ENCODE measurements at regions not wholly inside any gene's neighbourhood (a gene's known extent, or its start where the extent isn't known, plus 50 kb on each side); places are given as distances from the start of the nearest gene placed in this dataset.

DNA sequence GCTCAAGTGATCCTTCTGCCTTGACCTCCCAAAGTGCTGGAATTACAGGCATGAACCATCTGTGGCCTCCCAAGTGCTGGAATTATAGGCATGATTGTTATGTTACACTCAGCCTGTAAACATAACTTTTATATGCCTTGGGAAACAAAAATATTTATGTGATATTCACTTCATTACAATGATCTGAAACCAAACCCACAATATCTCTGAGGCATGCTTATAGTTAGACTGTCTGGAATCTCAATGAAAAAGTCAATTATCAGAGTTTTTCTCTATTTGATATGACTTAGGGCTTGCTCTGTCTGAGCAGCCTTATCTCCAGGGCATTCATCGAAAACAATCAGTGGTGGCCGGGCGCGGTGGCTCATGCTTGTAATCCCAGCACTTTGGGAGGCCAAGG, 195.3 kb upstream of the MYO3A start:
- Mint-ChIP-seq H3K4me1 (no peaks in the 10 kb centered on the region), H3K27ac (no peak overlapping the region), H3K27me3 (peaks cover 13% of the 10 kb centered on the region), H3K9me3 (peaks cover 4% of the 10 kb centered on the region), H3K36me3 (ENCODE audit: low read depth) (no peaks in the 10 kb centered on the region), H3K4me3 (no peak overlapping the region)
- TF ChIP-seq, protein P1, sequence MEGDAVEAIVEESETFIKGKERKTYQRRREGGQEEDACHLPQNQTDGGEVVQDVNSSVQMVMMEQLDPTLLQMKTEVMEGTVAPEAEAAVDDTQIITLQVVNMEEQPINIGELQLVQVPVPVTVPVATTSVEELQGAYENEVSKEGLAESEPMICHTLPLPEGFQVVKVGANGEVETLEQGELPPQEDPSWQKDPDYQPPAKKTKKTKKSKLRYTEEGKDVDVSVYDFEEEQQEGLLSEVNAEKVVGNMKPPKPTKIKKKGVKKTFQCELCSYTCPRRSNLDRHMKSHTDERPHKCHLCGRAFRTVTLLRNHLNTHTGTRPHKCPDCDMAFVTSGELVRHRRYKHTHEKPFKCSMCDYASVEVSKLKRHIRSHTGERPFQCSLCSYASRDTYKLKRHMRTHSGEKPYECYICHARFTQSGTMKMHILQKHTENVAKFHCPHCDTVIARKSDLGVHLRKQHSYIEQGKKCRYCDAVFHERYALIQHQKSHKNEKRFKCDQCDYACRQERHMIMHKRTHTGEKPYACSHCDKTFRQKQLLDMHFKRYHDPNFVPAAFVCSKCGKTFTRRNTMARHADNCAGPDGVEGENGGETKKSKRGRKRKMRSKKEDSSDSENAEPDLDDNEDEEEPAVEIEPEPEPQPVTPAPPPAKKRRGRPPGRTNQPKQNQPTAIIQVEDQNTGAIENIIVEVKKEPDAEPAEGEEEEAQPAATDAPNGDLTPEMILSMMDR (IDR thresholded peaks at IDR 0.05): no peak
- DNase-seq (no peak), ATAC-seq (ENCODE audit: low read depth) (no peak)
- CTCF ChIA-PET: no interaction called here
- intact Hi-C loops (cut with micrococcal nuclease): no loop called here
- POLR2A ChIA-PET: no interaction called here

DNA sequence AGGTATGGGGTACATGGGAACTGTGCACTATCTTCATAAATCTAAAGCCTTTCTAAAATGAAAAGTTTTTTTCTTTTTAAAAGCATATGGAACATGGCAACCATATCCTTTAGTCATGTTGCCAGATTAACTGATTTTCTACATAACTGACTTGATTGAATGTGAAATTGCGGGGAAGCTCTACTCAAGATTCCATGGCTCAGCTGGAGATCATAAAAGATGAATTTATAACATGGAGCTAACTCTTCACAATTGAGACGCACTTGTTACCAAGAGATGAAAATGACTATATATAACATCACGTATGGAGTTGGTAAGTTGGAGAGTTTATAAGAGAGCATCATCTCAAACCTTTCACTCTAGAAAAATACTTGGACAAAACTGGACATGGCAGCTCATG, 190.2 kb upstream of the MYO3A start:
- Mint-ChIP-seq H3K9me3 (no peaks in the 10 kb centered on the region), H3K4me3 (no peak overlapping the region), H3K36me3 (ENCODE audit: low read depth) (no peaks in the 10 kb centered on the region), H3K27ac (no peak overlapping the region), H3K27me3 (peaks cover 4% of the 10 kb centered on the region), H3K4me1 (no peaks in the 10 kb centered on the region)
- ATAC-seq (ENCODE audit: low read depth) (no peak), DNase-seq (no peak)
- intact Hi-C loops (cut with micrococcal nuclease): no loop called here
- TF ChIP-seq, protein P1 (IDR thresholded peaks at IDR 0.05): no peak
- ChIA-PET CTCF (no interaction called here), POLR2A (no interaction called here)

DNA sequence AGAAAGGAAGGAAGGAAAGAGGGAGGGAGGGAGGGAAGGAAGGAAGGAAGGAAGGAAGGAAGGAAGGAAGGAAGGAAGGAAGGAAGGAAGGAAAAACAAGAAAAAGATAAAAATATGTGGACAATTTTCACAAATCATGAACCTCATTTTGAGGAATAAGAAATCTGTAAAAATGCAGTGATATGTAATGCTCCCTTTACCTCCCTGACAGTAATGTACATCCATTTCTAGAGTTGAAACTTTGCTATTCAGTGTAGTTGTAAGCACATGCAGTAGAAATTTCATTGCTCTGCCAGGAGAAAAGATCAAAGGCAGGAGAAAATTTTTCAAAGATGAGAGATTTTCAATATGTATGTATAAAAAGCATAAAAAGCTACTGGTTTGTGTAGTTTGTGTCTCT, 189.5 kb upstream of the MYO3A start:
- no peaks in the 10 kb centered on the region for H3K9me3 Mint-ChIP-seq
- H3K4me3 Mint-ChIP-seq: no peak overlapping the region
- peaks cover 2% of the 10 kb centered on the region for H3K27me3 Mint-ChIP-seq
- no peaks in the 10 kb centered on the region for H3K36me3 Mint-ChIP-seq (ENCODE audit: low read depth)
- H3K4me1 Mint-ChIP-seq: no peaks in the 10 kb centered on the region
- POLR2A ChIA-PET: no interaction called here
- CTCF ChIA-PET: no interaction called here
- DNase-seq (no peak), ATAC-seq (ENCODE audit: low read depth) (no peak)
- no peak overlapping the region for H3K27ac Mint-ChIP-seq
- intact Hi-C loops (cut with micrococcal nuclease): no loop called here
- TF ChIP-seq, protein P1 (IDR thresholded peaks at IDR 0.05): no peak

DNA sequence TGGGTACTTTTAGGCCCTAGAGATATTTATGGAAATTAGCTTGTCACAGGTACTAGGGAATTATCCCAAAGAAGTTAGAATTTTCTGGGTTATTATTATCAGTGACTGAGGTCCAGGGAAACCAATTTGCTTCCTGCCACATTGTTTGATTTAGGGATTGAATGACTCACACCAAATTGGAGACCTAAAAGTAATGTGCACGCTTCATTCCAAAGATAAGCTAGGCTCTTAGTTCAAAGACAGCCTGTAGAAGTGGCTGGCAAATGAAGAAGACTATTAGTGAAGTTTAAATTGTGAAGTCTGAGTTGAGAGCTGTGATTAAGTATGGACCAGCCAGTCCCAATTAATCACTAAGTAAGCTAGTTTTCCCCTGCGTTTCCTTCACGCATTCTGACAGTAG, 188.1 kb upstream of the MYO3A start:
- POLR2A ChIA-PET: no interaction called here
- H3K36me3 Mint-ChIP-seq (ENCODE audit: low read depth): no peaks in the 10 kb centered on the region

DNA sequence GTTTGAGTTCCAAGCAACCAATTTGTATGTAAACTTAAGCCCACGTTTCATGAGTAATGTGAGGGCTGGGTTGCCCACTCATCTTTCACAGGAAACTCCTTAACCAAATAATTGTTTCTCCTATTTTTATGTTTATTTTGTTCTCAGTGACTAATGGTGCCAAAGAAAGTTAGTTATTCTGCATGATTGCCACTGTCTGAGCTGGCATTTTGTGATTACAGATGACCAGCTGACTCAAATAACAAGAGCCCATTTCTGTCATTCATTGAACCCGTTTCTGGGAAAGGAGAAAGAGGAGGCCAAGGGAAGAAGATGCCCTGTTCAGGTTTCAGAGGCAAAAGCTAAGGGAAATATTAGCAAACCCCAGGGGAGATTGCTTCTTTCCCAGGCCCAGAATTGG, 186.9 kb upstream of the MYO3A start:
- no peak overlapping the region for H3K27ac Mint-ChIP-seq
- no peak for ATAC-seq (ENCODE audit: low read depth)
- no peak for DNase-seq
- TF ChIP-seq, protein P1 (IDR thresholded peaks at IDR 0.05): no peak
- no peak overlapping the region for H3K4me3 Mint-ChIP-seq
- H3K4me1 Mint-ChIP-seq: no peaks in the 10 kb centered on the region
- H3K36me3 Mint-ChIP-seq (ENCODE audit: low read depth): no peaks in the 10 kb centered on the region
- POLR2A ChIA-PET: no interaction called here
- CTCF ChIA-PET: no interaction called here
- intact Hi-C loops (cut with micrococcal nuclease): no loop called here
- H3K9me3 Mint-ChIP-seq: no peaks in the 10 kb centered on the region
- H3K27me3 Mint-ChIP-seq: peaks cover 2% of the 10 kb centered on the region

More for the DNA sequence above, 188.1 kb upstream of the MYO3A start:
- CTCF ChIA-PET: no interaction called here
- intact Hi-C loops (cut with micrococcal nuclease): no loop called here
- DNase-seq: no peak
- TF ChIP-seq, protein P1 (IDR thresholded peaks at IDR 0.05): no peak
- no peaks in the 10 kb centered on the region for H3K4me1 Mint-ChIP-seq
- ATAC-seq (ENCODE audit: low read depth): no peak
- H3K27me3 Mint-ChIP-seq: peaks cover 2% of the 10 kb centered on the region
- no peak overlapping the region for H3K27ac Mint-ChIP-seq
- no peaks in the 10 kb centered on the region for H3K9me3 Mint-ChIP-seq
- H3K4me3 Mint-ChIP-seq: no peak overlapping the region

All from activated B cell treated with CpG ODN at 0.5 μM for 24 hours (primary cell).